Astrocyte of the cerebellum (primary cell): ENCODE measurements at regions not wholly inside any gene's neighbourhood (a gene's known extent, or its start where the extent isn't known, plus 50 kb on each side); places are given as distances from the start of the nearest gene placed in this dataset.

Experiments
- DNase-seq: peaks from one replicate; pipeline ENCODE4 v3.0.0-alpha.2; 2011; ENCODE audit warnings: low read depth
- H3K4me3 ChIP-seq: 2 replicates; pipeline ENCODE4 v1.5.1; 2011; ENCODE audit warnings: mild to moderate bottlenecking, low read depth, low read length, moderate library complexity
- CTCF ChIP-seq: IDR thresholded peaks from 2 replicates; pipeline ENCODE4 v1.5.1; 2012; ENCODE audit warnings: low read length, low read depth, moderate library complexity, mild to moderate bottlenecking; ENCODE audit errors: missing control alignments
- in situ Hi-C: cut with HindIII; loops from 2 replicates; pipeline ENCODE4 v1.10.0; 2017; ENCODE audit warnings: low sequenced_read_pairs

- no peak for DNase-seq
- H3K4me3 ChIP-seq: no peak overlapping the region
- in situ Hi-C loops: no loop called here
- TF ChIP-seq CTCF: no peak
Measured at GRCh38 chr6:104324301-104324700, 535.4 kb downstream of the HACE1 start.

GRCh38 chr6:104322841-104323240 lies 536.9 kb downstream of the HACE1 start:
- in situ Hi-C loops: no loop called here
- no peak for DNase-seq
- no peak overlapping the region for H3K4me3 ChIP-seq
- TF ChIP-seq CTCF: no peak

- TF ChIP-seq CTCF: no peak
- in situ Hi-C loops: no loop called here
- DNase-seq: no peak
- H3K4me3 ChIP-seq: no peak overlapping the region
Measured at GRCh38 chr6:104321301-104321700, 538.4 kb downstream of the HACE1 start.

- in situ Hi-C loops: no loop called here
- H3K4me3 ChIP-seq: no peak overlapping the region
- DNase-seq: no peak
- TF ChIP-seq CTCF: no peak
Measured at GRCh38 chr6:104320896-104321295, 538.8 kb downstream of the HACE1 start.

GRCh38 chr6:104312851-104313250 lies 546.9 kb downstream of the HACE1 start:
- no peak for DNase-seq
- in situ Hi-C loops: no loop called here
- TF ChIP-seq CTCF: no peak
- no peak overlapping the region for H3K4me3 ChIP-seq

- TF ChIP-seq CTCF: no peak
- DNase-seq: no peak
- H3K4me3 ChIP-seq: no peak overlapping the region
- in situ Hi-C loops: no loop called here
Measured at GRCh38 chr6:104306211-104306610, 553.5 kb downstream of the HACE1 start.

GRCh38 chr6:104305206-104305605 lies 554.5 kb downstream of the HACE1 start:
- H3K4me3 ChIP-seq: no peak overlapping the region
- in situ Hi-C loops: no loop called here
- no peak for TF ChIP-seq CTCF
- no peak for DNase-seq
